Adrenal gland (tissue), 5 donors: ENCODE measurements at regions not wholly inside any gene's neighbourhood (a gene's known extent, or its start where the extent isn't known, plus 50 kb on each side); places are given as distances from the start of the nearest gene placed in this dataset.

Experiments used
- POLR2A ChIP-seq, 2 donors: fragments of 450-650 bp; IDR thresholded peaks; one replicate each; pipeline ENCODE4 v1.6.1; 2017; ENCODE audit warnings: antibody characterized with exemption in 2 of 2, mild to moderate bottlenecking in 2 of 2, moderate library complexity in 1 of 2
- TF ChIP-seq, protein P1 (sequence below), 6 experiments: fragments of 450-650 bp in 4 of 6; fragments of 200-600 bp in 2 of 6; sonication (generic) in 1 of 6; IDR thresholded peaks; 1 replicate in 5 of 6; 2 replicates in 1 of 6; pipeline versions ENCODE4 v1.5.1 to v1.8.0; 2016 to 2021; ENCODE audit warnings: antibody characterized with exemption in 6 of 6, mild to moderate bottlenecking in 2 of 6, moderate library complexity in 1 of 6
- donor health status: DM: no; HTN: no; CAD: no.

DNA sequence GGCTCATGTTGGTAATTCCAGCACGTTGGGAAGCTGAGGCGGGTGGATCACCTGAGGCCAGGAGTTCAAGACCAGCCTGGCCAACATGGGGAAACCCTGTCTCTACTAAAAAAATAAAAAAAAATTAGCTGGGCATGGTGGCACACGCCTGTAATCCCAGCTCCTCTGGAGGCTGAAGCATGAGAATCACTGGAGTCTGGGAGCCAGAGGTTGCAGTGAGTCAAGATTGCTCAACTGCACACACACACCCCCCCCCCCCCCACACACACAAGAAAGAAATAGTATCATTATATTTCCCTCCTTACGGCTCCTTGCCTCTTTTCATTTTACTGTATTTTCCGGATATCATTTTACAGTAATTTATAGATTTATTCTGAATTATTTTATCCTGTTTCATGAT is 963.1 kb upstream of the GOT2 start:
- no peak for TF ChIP-seq POLR2A (IDR thresholded peaks at IDR 0.05)
- TF ChIP-seq, protein P1, sequence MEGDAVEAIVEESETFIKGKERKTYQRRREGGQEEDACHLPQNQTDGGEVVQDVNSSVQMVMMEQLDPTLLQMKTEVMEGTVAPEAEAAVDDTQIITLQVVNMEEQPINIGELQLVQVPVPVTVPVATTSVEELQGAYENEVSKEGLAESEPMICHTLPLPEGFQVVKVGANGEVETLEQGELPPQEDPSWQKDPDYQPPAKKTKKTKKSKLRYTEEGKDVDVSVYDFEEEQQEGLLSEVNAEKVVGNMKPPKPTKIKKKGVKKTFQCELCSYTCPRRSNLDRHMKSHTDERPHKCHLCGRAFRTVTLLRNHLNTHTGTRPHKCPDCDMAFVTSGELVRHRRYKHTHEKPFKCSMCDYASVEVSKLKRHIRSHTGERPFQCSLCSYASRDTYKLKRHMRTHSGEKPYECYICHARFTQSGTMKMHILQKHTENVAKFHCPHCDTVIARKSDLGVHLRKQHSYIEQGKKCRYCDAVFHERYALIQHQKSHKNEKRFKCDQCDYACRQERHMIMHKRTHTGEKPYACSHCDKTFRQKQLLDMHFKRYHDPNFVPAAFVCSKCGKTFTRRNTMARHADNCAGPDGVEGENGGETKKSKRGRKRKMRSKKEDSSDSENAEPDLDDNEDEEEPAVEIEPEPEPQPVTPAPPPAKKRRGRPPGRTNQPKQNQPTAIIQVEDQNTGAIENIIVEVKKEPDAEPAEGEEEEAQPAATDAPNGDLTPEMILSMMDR (IDR thresholded peaks at IDR 0.05), result no peak
